Adrenal gland (tissue), 5 donors: ENCODE measurements at regions not wholly inside any gene's neighbourhood (a gene's known extent, or its start where the extent isn't known, plus 50 kb on each side); places are given as distances from the start of the nearest gene placed in this dataset.

Experiments
- CTCF ChIP-seq, 6 experiments: fragments of 450-650 bp in 4 of 6; fragments of 200-600 bp in 2 of 6; sonication (generic) in 1 of 6; IDR thresholded peaks; 1 replicate in 5 of 6; 2 replicates in 1 of 6; pipeline versions ENCODE4 v1.5.1 to v1.8.0; 2016 to 2021; ENCODE audit warnings: antibody characterized with exemption in 6 of 6, mild to moderate bottlenecking in 2 of 6, moderate library complexity in 1 of 6
- POLR2A ChIP-seq, 2 donors: fragments of 450-650 bp; IDR thresholded peaks; one replicate each; pipeline ENCODE4 v1.6.1; 2017; ENCODE audit warnings: antibody characterized with exemption in 2 of 2, mild to moderate bottlenecking in 2 of 2, moderate library complexity in 1 of 2
- donor health status: DM: no; HTN: no; CAD: no.

- TF ChIP-seq CTCF (IDR thresholded peaks at IDR 0.05) (no peak), POLR2A (IDR thresholded peaks at IDR 0.05) (no peak)
Observed at GRCh38 chr5:66529704-66530103, 66.5 kb upstream of the MAST4 start.
